IMR-90 (cell line): ENCODE measurements at regions not wholly inside any gene's neighbourhood (a gene's known extent, or its start where the extent isn't known, plus 50 kb on each side); places are given as distances from the start of the nearest gene placed in this dataset.

Experiments used
- ATAC-seq: fragments of 200-7000 bp; cut with Tn5 transposase; 2 replicates; pipeline ENCODE4 v1.9.1; 2020; ENCODE audit warnings: low read depth, mild to moderate bottlenecking, moderate library complexity
- BruUV-seq: library from RNA; stranded (reverse); fragments of 400-500 nt; replicated peaks from 2 replicates; lab custom pipeline; 2021; lab: Mats Ljungman, UMichigan
- CTCF ChIA-PET: fragments of 300-600 bp; formaldehyde crosslinking; extraction: SDS; loops from one replicate; lab custom pipeline; 2021; ENCODE audit warnings: antibody characterized with exemption; lab: Yijun Ruan, JAX
- POLR2A ChIA-PET: fragments of 300-600 bp; sonication (Branson Sonifier 250); formaldehyde crosslinking; loops from one replicate; lab custom pipeline; 2022; ENCODE audit warnings: antibody characterized with exemption; ENCODE audit not compliant: unreplicated experiment; lab: Charles Lee
- DNase-seq: peaks from one replicate; pipeline ENCODE4 v3.0.0; 2013
- H2AFZ ChIP-seq: replicated peaks from 2 replicates; pipeline ENCODE3; 2013; ENCODE audit warnings: low read length, mild to moderate bottlenecking; ENCODE audit not compliant: poor library complexity
- H2AK5ac ChIP-seq: 2 replicates; pipeline ENCODE4 v1.6.1; 2013; ENCODE audit warnings: low read depth, low read length, inconsistent platforms
- H2AK9ac ChIP-seq: replicated peaks from 2 replicates; pipeline ENCODE3; 2013; ENCODE audit warnings: mild to moderate bottlenecking, low read depth, low read length, moderate library complexity; ENCODE audit not compliant: poor library complexity
- H2BK120ac ChIP-seq: 2 replicates; pipeline ENCODE4 v1.6.1; 2013; ENCODE audit warnings: low read depth, low read length, inconsistent platforms
- H2BK15ac ChIP-seq: 3 replicates; pipeline ENCODE4 v1.6.1; 2013; ENCODE audit warnings: low read depth, low read length, inconsistent platforms
- H2BK20ac ChIP-seq: 2 replicates; pipeline ENCODE4 v1.6.1; 2013; ENCODE audit warnings: low read depth, mild to moderate bottlenecking, inconsistent platforms, low read length, moderate library complexity
- H2BK5ac ChIP-seq: 2 replicates; pipeline ENCODE4 v1.6.1; 2013; ENCODE audit warnings: mild to moderate bottlenecking, low read depth, low read length, inconsistent platforms; ENCODE audit not compliant: poor library complexity, severe bottlenecking
- H3K14ac ChIP-seq: replicated peaks from 2 replicates; pipeline ENCODE4 v1.6.1; 2013; ENCODE audit warnings: low read depth, low read length, inconsistent platforms
- H3K18ac ChIP-seq: 2 replicates; pipeline ENCODE4 v1.6.1; 2013; ENCODE audit warnings: low read depth, low read length, control low read depth
- H3K23ac ChIP-seq: 2 replicates; pipeline ENCODE4 v1.6.1; 2013; ENCODE audit warnings: low read depth, low read length, inconsistent platforms
- H3K27ac ChIP-seq: 2 replicates; pipeline ENCODE4 v1.5.1; 2013; ENCODE audit warnings: mild to moderate bottlenecking, control low read depth, low read length; ENCODE audit not compliant: insufficient read depth
- H3K27me3 ChIP-seq: 2 replicates; pipeline ENCODE4 v1.6.1; 2013; ENCODE audit warnings: low read length; ENCODE audit not compliant: control insufficient read depth, insufficient read depth
- H3K36me3 ChIP-seq: 2 replicates; pipeline ENCODE4 v1.6.1; 2013; ENCODE audit warnings: low read length, mixed read lengths; ENCODE audit not compliant: control insufficient read depth, insufficient read depth
- H3K4ac ChIP-seq: 2 replicates; pipeline ENCODE4 v1.6.1; 2013; ENCODE audit warnings: low read depth, low read length, inconsistent platforms
- H3K4me1 ChIP-seq: 2 replicates; pipeline ENCODE4 v1.6.1; 2013; ENCODE audit warnings: low read length, mixed read lengths; ENCODE audit not compliant: control insufficient read depth, insufficient read depth
- H3K4me2 ChIP-seq: 2 replicates; pipeline ENCODE4 v1.6.1; 2013; ENCODE audit warnings: low read depth, mild to moderate bottlenecking, control low read depth, low read length, moderate library complexity
- H3K4me3 ChIP-seq: 2 replicates; pipeline ENCODE4 v1.5.1; 2013; ENCODE audit warnings: low read depth, mild to moderate bottlenecking, control low read depth, low read length, moderate library complexity; ENCODE audit not compliant: insufficient read depth
- H3K56ac ChIP-seq: 2 replicates; pipeline ENCODE4 v1.6.1; 2013; ENCODE audit warnings: low read length, inconsistent platforms; ENCODE audit not compliant: insufficient read depth; ENCODE audit errors: extremely low read depth
- H3K79me1 ChIP-seq, 2 experiments: 2 replicates each; pipeline ENCODE4 v1.6.1; 2013; ENCODE audit warnings: low read length in 2 of 2, inconsistent platforms in 1 of 2, low read depth in 1 of 2
- H3K9ac ChIP-seq: 2 replicates; pipeline ENCODE4 v1.6.1; 2013; ENCODE audit warnings: low read depth, low read length, control low read depth
- H3K9me1 ChIP-seq: 2 replicates; pipeline ENCODE4 v1.6.1; 2013; ENCODE audit warnings: low read length, inconsistent platforms; ENCODE audit not compliant: insufficient read depth
- H3K9me3 ChIP-seq: 2 replicates; pipeline ENCODE4 v1.6.1; 2013; ENCODE audit warnings: low read length; ENCODE audit not compliant: control insufficient read depth, insufficient read depth
- H4K20me1 ChIP-seq: 2 replicates; pipeline ENCODE4 v1.6.1; 2013; ENCODE audit warnings: low read length, inconsistent platforms; ENCODE audit not compliant: insufficient read depth
- H4K5ac ChIP-seq: 2 replicates; pipeline ENCODE4 v1.6.1; 2013; ENCODE audit warnings: mild to moderate bottlenecking, low read depth, low read length, control low read depth
- H4K8ac ChIP-seq, 2 experiments: 2 replicates each; pipeline ENCODE4 v1.6.1; 2013; ENCODE audit warnings: low read depth in 2 of 2, low read length in 2 of 2, control low read depth in 1 of 2, inconsistent platforms in 1 of 2
- H4K91ac ChIP-seq: 2 replicates; pipeline ENCODE4 v1.6.1; 2013; ENCODE audit warnings: low read depth, low read length, inconsistent platforms; ENCODE audit not compliant: insufficient read depth
- MAFK ChIP-seq: IDR thresholded peaks from 2 replicates; pipeline ENCODE4 v1.6.1; 2012; ENCODE audit warnings: low read depth, low read length, improper control_type of control experiment
- dilution Hi-C: fragments of 300-500 bp; cut with HindIII; formaldehyde crosslinking; loops from one replicate; pipeline ENCODE4 v1.14.3; 2018; ENCODE audit warnings: low sequenced_read_pairs; ENCODE audit not compliant: unreplicated experiment
- in situ Hi-C: fragments of 300-500 bp; cut with MboI; formaldehyde crosslinking; loops from 3 replicates; pipeline ENCODE4 v1.14.3; 2019; ENCODE audit warnings: low sequenced_read_pairs, inconsistent platforms, mixed read lengths
- intact Hi-C: fragments of 100-400 bp; cut with micrococcal nuclease; formaldehyde crosslinking; loops from 2 replicates; pipeline ENCODE4 v1.10.0; 2022

DNA sequence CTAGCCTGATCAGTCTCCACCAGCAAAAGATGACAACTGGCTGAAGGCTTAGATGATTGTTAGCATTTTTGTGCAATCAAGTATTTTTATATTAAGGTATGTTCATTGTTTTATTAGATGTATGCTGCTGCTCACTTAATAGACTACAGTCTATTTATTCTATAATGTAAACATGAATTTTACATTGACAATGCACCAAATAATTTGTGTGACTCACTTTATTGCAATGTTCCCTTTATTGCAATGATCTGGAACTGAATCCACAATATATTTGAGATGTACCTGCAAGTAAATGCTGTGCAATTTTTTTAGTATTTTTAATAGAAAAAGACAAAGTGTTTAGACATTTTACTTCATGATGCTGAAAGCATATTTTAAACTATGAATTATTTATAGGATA, 896.5 kb downstream of the AMY1C start:
- H3K56ac ChIP-seq, result no peak overlapping the region
- H4K8ac ChIP-seq, result no peak overlapping the region
- no peak overlapping the region for H3K9ac ChIP-seq
- intact Hi-C loops (no loop called here), dilution Hi-C loops (no loop called here), in situ Hi-C loops (no loop called here)
- no peaks in the 10 kb centered on the region for H3K27me3 ChIP-seq
- no peak overlapping the region for H3K23ac ChIP-seq
- BruUV-seq, result no TSS peak
- ATAC-seq (no peak), DNase-seq (no peak)
- no peak overlapping the region for H3K18ac ChIP-seq
- H3K36me3 ChIP-seq, result no peaks in the 10 kb centered on the region
- H3K4me2 ChIP-seq, result no peak overlapping the region
- H3K9me1 ChIP-seq, result no peaks in the 10 kb centered on the region
- no peak overlapping the region for H2BK120ac ChIP-seq
- CTCF ChIA-PET, result no interaction called here
- TF ChIP-seq MAFK, result no peak
- no peaks in the 10 kb centered on the region for H4K20me1 ChIP-seq
- H2AK5ac ChIP-seq, result no peak overlapping the region
- no peak overlapping the region for H2AFZ ChIP-seq
- H3K4me3 ChIP-seq, result no peak overlapping the region
- no peak overlapping the region for H3K14ac ChIP-seq
- H3K27ac ChIP-seq, result no peak overlapping the region
- no peaks in the 10 kb centered on the region for H3K9me3 ChIP-seq
- H3K79me1 ChIP-seq, result no peaks in the 10 kb centered on the region
- no peak overlapping the region for H2AK9ac ChIP-seq
- POLR2A ChIA-PET, result no interaction called here
- H4K5ac ChIP-seq, result no peak overlapping the region
- H4K91ac ChIP-seq, result no peak overlapping the region
- H2BK15ac ChIP-seq, result no peak overlapping the region
- no peaks in the 10 kb centered on the region for H3K4me1 ChIP-seq
- H2BK20ac ChIP-seq, result no peak overlapping the region
- no peak overlapping the region for H2BK5ac ChIP-seq
- H3K4ac ChIP-seq, result no peak overlapping the region
